Fibroblast of lung (primary cell): ENCODE measurements at regions not wholly inside any gene's neighbourhood (a gene's known extent, or its start where the extent isn't known, plus 50 kb on each side); places are given as distances from the start of the nearest gene placed in this dataset.
"Not testable (repeated sequence)": the region's sequence is repeated elsewhere in the genome, so short reads cannot be mapped to it uniquely, and the experiment has no call there.

Source experiments
- EZH2 ChIP-seq: IDR thresholded peaks from 2 replicates; pipeline ENCODE4 v1.5.1; 2012; ENCODE audit warnings: low read length, control low read depth, mild to moderate bottlenecking; ENCODE audit errors: missing control alignments
- TF ChIP-seq, protein P1 (sequence below), 2 donors: IDR thresholded peaks in 1 of 2; conservative IDR thresholded peaks in 1 of 2; 1 replicate in 1 of 2; 2 replicates in 1 of 2; pipeline ENCODE4 v1.5.1; 2011 to 2012; ENCODE audit warnings: low read length in 2 of 2, control low read depth in 1 of 2, inconsistent platforms in 1 of 2, low read depth in 1 of 2, mild to moderate bottlenecking in 1 of 2

DNA sequence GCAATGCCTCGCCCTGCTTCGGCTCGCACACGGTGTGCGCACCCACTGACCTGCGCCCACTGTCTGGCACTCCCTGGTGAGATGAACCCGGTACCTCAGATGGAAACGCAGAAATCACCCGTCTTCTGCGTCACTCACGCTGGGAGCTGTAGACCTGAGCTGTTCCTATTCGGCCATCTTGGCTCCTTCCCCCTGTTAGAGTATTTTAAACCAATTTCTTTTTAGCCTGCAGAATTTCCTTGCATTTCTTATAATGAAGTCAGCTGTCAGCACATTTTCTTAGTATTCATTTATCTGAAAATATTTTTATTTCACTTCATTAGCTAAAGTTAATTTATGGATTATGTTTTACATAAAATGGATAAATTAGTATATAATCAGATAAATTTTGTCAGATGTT, 288.8 kb downstream of the LIG4 start:
- TF ChIP-seq, protein P1, sequence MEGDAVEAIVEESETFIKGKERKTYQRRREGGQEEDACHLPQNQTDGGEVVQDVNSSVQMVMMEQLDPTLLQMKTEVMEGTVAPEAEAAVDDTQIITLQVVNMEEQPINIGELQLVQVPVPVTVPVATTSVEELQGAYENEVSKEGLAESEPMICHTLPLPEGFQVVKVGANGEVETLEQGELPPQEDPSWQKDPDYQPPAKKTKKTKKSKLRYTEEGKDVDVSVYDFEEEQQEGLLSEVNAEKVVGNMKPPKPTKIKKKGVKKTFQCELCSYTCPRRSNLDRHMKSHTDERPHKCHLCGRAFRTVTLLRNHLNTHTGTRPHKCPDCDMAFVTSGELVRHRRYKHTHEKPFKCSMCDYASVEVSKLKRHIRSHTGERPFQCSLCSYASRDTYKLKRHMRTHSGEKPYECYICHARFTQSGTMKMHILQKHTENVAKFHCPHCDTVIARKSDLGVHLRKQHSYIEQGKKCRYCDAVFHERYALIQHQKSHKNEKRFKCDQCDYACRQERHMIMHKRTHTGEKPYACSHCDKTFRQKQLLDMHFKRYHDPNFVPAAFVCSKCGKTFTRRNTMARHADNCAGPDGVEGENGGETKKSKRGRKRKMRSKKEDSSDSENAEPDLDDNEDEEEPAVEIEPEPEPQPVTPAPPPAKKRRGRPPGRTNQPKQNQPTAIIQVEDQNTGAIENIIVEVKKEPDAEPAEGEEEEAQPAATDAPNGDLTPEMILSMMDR (conservative IDR thresholded peaks at IDR 0.05 in 1 of 2, IDR thresholded peaks at IDR 0.05 in 1 of 2; ENCODE audit: low read depth in 1 of 2, low read length in 2 of 2) = not testable (repeated sequence)
- TF ChIP-seq EZH2 = not testable (repeated sequence)
